Fibroblast of the conjunctiva (primary cell): ENCODE measurements at regions not wholly inside any gene's neighbourhood (a gene's known extent, or its start where the extent isn't known, plus 50 kb on each side); places are given as distances from the start of the nearest gene placed in this dataset.
"Not testable (repeated sequence)": the region's sequence is repeated elsewhere in the genome, so short reads cannot be mapped to it uniquely, and the experiment has no call there.

Source experiments
- DNase-seq: peaks from one replicate; pipeline ENCODE4 v3.0.0-alpha.2; 2010; ENCODE audit warnings: low read depth

- DNase-seq = no peak
Measured at GRCh38 chrX:45497290-45497689, 296.6 kb upstream of the DIPK2B start.

GRCh38 chrX:45485719-45486118 is 285.0 kb upstream of the DIPK2B start:
- no peak for DNase-seq

- DNase-seq = peak; percentile 64
Measured at GRCh38 chrX:45479835-45480422, 279.3 kb upstream of the DIPK2B start.

- peak; percentile 80 for DNase-seq
Measured at GRCh38 chrX:45479196-45479834, 278.6 kb upstream of the DIPK2B start.

GRCh38 chrX:45472968-45473367 is 272.3 kb upstream of the DIPK2B start:
- no peak for DNase-seq

GRCh38 chrX:45467537-45467936 is 266.9 kb upstream of the DIPK2B start:
- not testable (repeated sequence) for DNase-seq

GRCh38 chrX:45455732-45456131 is 255.1 kb upstream of the DIPK2B start:
- DNase-seq = not testable (repeated sequence)

GRCh38 chrX:45454290-45454689 is 253.6 kb upstream of the DIPK2B start:
- no peak for DNase-seq

- DNase-seq = no peak
Measured at GRCh38 chrX:45449982-45450381, 249.3 kb upstream of the DIPK2B start.

GRCh38 chrX:45447995-45448394 is 247.3 kb upstream of the DIPK2B start:
- no peak for DNase-seq

GRCh38 chrX:45447331-45447730 is 246.7 kb upstream of the DIPK2B start:
- no peak for DNase-seq

GRCh38 chrX:45445745-45446412 is 245.2 kb upstream of the DIPK2B start:
- peak; percentile 22 for DNase-seq

GRCh38 chrX:45437186-45437585 is 236.5 kb upstream of the DIPK2B start:
- no peak for DNase-seq

GRCh38 chrX:45435481-45435880 is 234.8 kb upstream of the DIPK2B start:
- no peak for DNase-seq

- DNase-seq = no peak
Measured at GRCh38 chrX:45434231-45434630, 233.6 kb upstream of the DIPK2B start.

GRCh38 chrX:45428831-45429230 is 228.2 kb upstream of the DIPK2B start:
- DNase-seq = no peak

GRCh38 chrX:45424326-45424725 is 223.7 kb upstream of the DIPK2B start:
- DNase-seq = no peak

- no peak for DNase-seq
Measured at GRCh38 chrX:45422216-45422925, 221.7 kb upstream of the DIPK2B start.

GRCh38 chrX:45421806-45422205 is 221.1 kb upstream of the DIPK2B start:
- no peak for DNase-seq

- DNase-seq = no peak
Measured at GRCh38 chrX:45404206-45404605, 203.5 kb upstream of the DIPK2B start.

- DNase-seq = no peak
Measured at GRCh38 chrX:45401923-45402322, 201.2 kb upstream of the DIPK2B start.

- DNase-seq = not testable (repeated sequence)
Measured at GRCh38 chrX:45400951-45401725, 200.5 kb upstream of the DIPK2B start.
